ENCODE measurements at regions not wholly inside any gene's neighbourhood (a gene's known extent, or its start where the extent isn't known, plus 50 kb on each side); places are given as distances from the start of the nearest gene placed in this dataset.

DNA sequence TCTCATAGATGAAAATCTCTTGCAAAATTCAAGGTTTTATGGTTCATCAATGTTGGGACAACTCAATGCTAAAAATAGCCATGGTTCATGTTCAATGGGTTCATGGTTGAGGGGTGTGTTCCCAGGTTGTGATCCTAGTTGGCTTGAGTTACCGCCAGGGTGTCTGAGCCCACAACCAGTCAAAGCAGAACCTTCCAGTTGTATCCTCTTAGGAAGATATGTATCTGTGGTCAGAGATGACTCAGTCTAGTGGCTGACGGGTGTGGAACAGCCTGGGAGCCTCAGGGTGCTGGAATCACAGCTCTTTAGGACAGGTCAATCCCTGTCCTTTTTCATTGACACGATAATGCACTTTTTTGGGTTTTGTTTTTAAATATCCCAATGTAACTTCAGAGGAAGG lies 192.3 kb upstream of the NR3C2 start:
- Histone ChIP-seq H3K79me2 (ENCODE audit: insufficient read depth, low read depth) (no peaks in the 10 kb centered on the region), H3K27ac (no peak overlapping the region), H3K27me3 (ENCODE audit: insufficient read depth, low read depth) (no peaks in the 10 kb centered on the region), H3K9ac (no peak overlapping the region), H4K20me1 (ENCODE audit: insufficient read depth) (no peaks in the 10 kb centered on the region), H3K4me3 (IDR thresholded peaks at IDR 0.05; ENCODE audit: insufficient read depth, low read depth, low read length) (no peak overlapping the region), H2AFZ (ENCODE audit: low read depth) (no peak overlapping the region), H3K4me2 (no peak overlapping the region), H3K36me3 (ENCODE audit: insufficient read depth) (no peaks in the 10 kb centered on the region), H3K4me1 (ENCODE audit: low read depth, poor library complexity, severe bottlenecking) (no peaks in the 10 kb centered on the region)
- TF ChIP-seq, protein P1, sequence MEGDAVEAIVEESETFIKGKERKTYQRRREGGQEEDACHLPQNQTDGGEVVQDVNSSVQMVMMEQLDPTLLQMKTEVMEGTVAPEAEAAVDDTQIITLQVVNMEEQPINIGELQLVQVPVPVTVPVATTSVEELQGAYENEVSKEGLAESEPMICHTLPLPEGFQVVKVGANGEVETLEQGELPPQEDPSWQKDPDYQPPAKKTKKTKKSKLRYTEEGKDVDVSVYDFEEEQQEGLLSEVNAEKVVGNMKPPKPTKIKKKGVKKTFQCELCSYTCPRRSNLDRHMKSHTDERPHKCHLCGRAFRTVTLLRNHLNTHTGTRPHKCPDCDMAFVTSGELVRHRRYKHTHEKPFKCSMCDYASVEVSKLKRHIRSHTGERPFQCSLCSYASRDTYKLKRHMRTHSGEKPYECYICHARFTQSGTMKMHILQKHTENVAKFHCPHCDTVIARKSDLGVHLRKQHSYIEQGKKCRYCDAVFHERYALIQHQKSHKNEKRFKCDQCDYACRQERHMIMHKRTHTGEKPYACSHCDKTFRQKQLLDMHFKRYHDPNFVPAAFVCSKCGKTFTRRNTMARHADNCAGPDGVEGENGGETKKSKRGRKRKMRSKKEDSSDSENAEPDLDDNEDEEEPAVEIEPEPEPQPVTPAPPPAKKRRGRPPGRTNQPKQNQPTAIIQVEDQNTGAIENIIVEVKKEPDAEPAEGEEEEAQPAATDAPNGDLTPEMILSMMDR (conservative IDR thresholded peaks at IDR 0.05; ENCODE audit: low read depth, low read length) = no peak

DNA sequence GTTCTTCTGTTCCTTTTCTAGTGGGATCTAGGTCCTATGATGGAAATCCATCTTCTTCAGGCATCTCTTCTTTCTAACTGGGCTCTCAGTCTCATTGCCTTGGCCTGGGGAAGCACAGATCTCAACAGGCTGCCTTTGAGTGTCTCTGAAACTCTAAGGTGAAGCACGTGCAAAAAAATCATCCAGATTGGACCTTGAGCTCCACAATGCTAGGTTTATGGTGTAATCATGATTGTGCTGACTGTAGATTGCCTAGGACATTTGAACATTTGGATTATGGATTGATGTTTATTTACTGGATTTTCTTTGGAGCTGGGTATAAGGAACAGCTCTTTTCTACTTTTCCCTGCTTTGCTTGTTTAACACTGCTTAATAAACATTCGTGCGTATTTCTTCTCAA lies 191.5 kb upstream of the NR3C2 start:
- Histone ChIP-seq H3K27me3 (ENCODE audit: insufficient read depth, low read depth) (no peaks in the 10 kb centered on the region), H4K20me1 (ENCODE audit: insufficient read depth) (no peaks in the 10 kb centered on the region), H3K9ac (no peak overlapping the region), H3K4me1 (ENCODE audit: low read depth, poor library complexity, severe bottlenecking) (no peaks in the 10 kb centered on the region), H2AFZ (ENCODE audit: low read depth) (no peak overlapping the region), H3K79me2 (ENCODE audit: insufficient read depth, low read depth) (no peaks in the 10 kb centered on the region), H3K4me3 (IDR thresholded peaks at IDR 0.05; ENCODE audit: insufficient read depth, low read depth, low read length) (no peak overlapping the region), H3K27ac (no peak overlapping the region), H3K4me2 (no peak overlapping the region), H3K36me3 (ENCODE audit: insufficient read depth) (no peaks in the 10 kb centered on the region)
- TF ChIP-seq, protein P1 (conservative IDR thresholded peaks at IDR 0.05; ENCODE audit: low read depth, low read length) = no peak

DNA sequence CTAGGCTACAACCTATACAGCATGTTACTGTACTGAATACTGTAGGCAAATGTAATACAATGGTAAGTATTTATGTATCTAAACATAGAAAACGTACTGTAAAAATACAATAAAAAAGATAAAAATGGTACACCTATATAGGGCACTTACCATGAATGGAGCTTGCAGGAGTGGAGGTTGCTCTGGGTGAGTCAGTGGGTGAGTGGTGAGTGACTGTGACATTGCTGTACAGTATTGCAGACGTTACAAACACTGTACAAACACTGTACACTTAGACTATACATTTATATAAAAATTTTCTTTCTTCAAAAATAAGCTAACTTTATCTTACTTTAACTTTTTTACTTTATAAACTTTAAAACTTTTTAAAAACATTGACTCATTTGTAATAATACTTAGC lies 190.3 kb upstream of the NR3C2 start:
- Histone ChIP-seq H3K27ac (no peak overlapping the region), H3K36me3 (ENCODE audit: insufficient read depth) (no peaks in the 10 kb centered on the region), H4K20me1 (ENCODE audit: insufficient read depth) (no peaks in the 10 kb centered on the region), H3K4me2 (no peak overlapping the region), H3K4me3 (IDR thresholded peaks at IDR 0.05; ENCODE audit: insufficient read depth, low read depth, low read length) (no peak overlapping the region), H3K27me3 (ENCODE audit: insufficient read depth, low read depth) (no peaks in the 10 kb centered on the region), H2AFZ (ENCODE audit: low read depth) (no peak overlapping the region), H3K9ac (no peak overlapping the region), H3K4me1 (ENCODE audit: low read depth, poor library complexity, severe bottlenecking) (no peaks in the 10 kb centered on the region), H3K79me2 (ENCODE audit: insufficient read depth, low read depth) (no peaks in the 10 kb centered on the region)
- TF ChIP-seq, protein P1 (conservative IDR thresholded peaks at IDR 0.05; ENCODE audit: low read depth, low read length) = no peak

DNA sequence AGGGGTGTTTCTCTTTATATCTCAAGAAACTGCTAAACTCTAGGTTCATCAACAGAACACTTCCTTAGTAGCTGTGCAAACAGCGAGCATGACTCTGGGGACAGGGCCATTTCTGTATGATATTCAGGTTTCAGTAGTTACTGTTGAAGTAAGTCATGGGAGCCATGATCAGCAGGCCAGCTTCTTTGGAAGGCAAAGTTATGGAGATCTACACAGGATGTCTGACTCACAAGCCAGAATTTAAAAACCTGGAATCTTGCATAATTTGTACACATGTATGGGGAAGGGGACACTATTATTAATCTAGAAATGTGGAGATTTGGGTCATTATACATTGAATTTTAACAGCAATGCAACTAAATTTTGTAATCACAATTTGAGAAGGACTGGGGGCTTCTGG lies 187.8 kb upstream of the NR3C2 start:
- Histone ChIP-seq H3K4me1 (ENCODE audit: low read depth, poor library complexity, severe bottlenecking) (no peaks in the 10 kb centered on the region), H2AFZ (ENCODE audit: low read depth) (no peak overlapping the region), H3K27me3 (ENCODE audit: insufficient read depth, low read depth) (no peaks in the 10 kb centered on the region), H3K4me2 (no peak overlapping the region), H3K36me3 (ENCODE audit: insufficient read depth) (no peaks in the 10 kb centered on the region), H3K79me2 (ENCODE audit: insufficient read depth, low read depth) (no peaks in the 10 kb centered on the region), H3K9ac (no peak overlapping the region), H3K27ac (no peak overlapping the region), H4K20me1 (ENCODE audit: insufficient read depth) (no peaks in the 10 kb centered on the region), H3K4me3 (IDR thresholded peaks at IDR 0.05; ENCODE audit: insufficient read depth, low read depth, low read length) (no peak overlapping the region)
- TF ChIP-seq, protein P1 (conservative IDR thresholded peaks at IDR 0.05; ENCODE audit: low read depth, low read length) = no peak

DNA sequence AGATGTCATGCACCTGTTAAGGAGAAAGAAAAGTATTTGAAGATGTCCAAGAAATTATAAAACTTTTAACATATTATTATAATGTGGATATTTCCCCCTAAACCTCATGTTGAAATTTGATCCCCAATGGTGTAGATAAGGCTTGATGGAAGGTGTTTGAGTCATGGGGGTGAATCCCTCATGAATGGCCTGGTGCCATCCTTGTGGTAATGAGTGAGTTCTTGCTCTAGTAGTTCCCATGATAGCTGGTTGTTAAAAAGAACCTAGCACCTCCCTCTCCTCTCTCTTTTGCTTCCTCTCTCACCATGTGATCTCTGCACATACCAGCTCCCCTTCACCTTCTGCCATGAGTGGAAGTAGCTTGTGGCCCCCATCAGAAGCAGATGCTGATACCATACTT lies 176.6 kb upstream of the NR3C2 start:
- no peak overlapping the region for H3K9ac ChIP-seq
- no peak overlapping the region for H2AFZ ChIP-seq (ENCODE audit: low read depth)
- H3K4me3 ChIP-seq (IDR thresholded peaks at IDR 0.05; ENCODE audit: insufficient read depth, low read depth, low read length) = no peak overlapping the region
- no peaks in the 10 kb centered on the region for H3K79me2 ChIP-seq (ENCODE audit: insufficient read depth, low read depth)
- H3K27me3 ChIP-seq (ENCODE audit: insufficient read depth, low read depth) = no peaks in the 10 kb centered on the region
- H3K4me2 ChIP-seq = no peak overlapping the region
- TF ChIP-seq, protein P1 (conservative IDR thresholded peaks at IDR 0.05; ENCODE audit: low read depth, low read length) = no peak
- H3K27ac ChIP-seq = no peak overlapping the region
- no peaks in the 10 kb centered on the region for H4K20me1 ChIP-seq (ENCODE audit: insufficient read depth)
- H3K4me1 ChIP-seq (ENCODE audit: low read depth, poor library complexity, severe bottlenecking) = no peaks in the 10 kb centered on the region
- H3K36me3 ChIP-seq (ENCODE audit: insufficient read depth) = no peaks in the 10 kb centered on the region
